ENCODE measurements at regions not wholly inside any gene's neighbourhood (a gene's known extent, or its start where the extent isn't known, plus 50 kb on each side); places are given as distances from the start of the nearest gene placed in this dataset.

DNA sequence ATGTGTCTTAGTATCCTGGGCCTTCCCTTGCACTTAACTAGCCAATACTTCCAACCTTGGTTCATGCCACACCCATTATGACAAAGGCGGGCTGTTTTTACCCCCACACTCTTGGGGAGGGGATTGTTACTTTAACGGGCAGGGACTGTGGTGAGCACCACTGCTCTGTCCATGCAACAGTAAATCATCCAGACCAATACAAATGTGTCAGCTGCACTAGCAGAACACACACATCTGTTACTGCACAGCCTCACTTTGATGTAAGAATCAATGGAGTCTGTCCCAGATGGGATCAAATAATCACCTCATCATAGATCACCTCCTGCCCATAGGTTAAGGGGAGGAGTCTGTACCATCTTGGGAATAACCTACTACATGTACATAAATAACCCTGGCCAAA is 58.1 kb downstream of the NPAP1 start:
- TF ChIP-seq, protein P1, sequence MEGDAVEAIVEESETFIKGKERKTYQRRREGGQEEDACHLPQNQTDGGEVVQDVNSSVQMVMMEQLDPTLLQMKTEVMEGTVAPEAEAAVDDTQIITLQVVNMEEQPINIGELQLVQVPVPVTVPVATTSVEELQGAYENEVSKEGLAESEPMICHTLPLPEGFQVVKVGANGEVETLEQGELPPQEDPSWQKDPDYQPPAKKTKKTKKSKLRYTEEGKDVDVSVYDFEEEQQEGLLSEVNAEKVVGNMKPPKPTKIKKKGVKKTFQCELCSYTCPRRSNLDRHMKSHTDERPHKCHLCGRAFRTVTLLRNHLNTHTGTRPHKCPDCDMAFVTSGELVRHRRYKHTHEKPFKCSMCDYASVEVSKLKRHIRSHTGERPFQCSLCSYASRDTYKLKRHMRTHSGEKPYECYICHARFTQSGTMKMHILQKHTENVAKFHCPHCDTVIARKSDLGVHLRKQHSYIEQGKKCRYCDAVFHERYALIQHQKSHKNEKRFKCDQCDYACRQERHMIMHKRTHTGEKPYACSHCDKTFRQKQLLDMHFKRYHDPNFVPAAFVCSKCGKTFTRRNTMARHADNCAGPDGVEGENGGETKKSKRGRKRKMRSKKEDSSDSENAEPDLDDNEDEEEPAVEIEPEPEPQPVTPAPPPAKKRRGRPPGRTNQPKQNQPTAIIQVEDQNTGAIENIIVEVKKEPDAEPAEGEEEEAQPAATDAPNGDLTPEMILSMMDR (IDR thresholded peaks at IDR 0.05), result no peak
- TF ChIP-seq GATA3 (IDR thresholded peaks at IDR 0.05; ENCODE audit: borderline replicate concordance), result no peak

Measured in A549 (cell line).